ENCODE measurements at regions not wholly inside any gene's neighbourhood (a gene's known extent, or its start where the extent isn't known, plus 50 kb on each side); places are given as distances from the start of the nearest gene placed in this dataset.
A peak's percentile ranks its signal among the peaks of the same experiment; 100 is the strongest.
"Not testable (repeated sequence)": the region's sequence is repeated elsewhere in the genome, so short reads cannot be mapped to it uniquely, and the experiment has no call there.

- no peaks in the 10 kb centered on the region for H3K9me3 ChIP-seq (ENCODE audit: control insufficient read depth in 4 of 4, low read length in 3 of 4)
- no peak overlapping the region for H3K9ac ChIP-seq (ENCODE audit: low read depth in 1 of 2, low read length in 2 of 2)
- no peak overlapping the region for H3K4me3 ChIP-seq (ENCODE audit: low read depth in 1 of 3, low read length in 3 of 3)
- no peak overlapping the region for H3K27ac ChIP-seq (ENCODE audit: low read depth in 1 of 2, low read length in 2 of 2)
- WGBS: 8% methylated on average over 6 of the region's 6 CpGs
- TF ChIP-seq YY1 (IDR thresholded peaks at IDR 0.05) (no peak), RAD21 (IDR thresholded peaks at IDR 0.05) (peak; percentile 92), CTCF (IDR thresholded peaks at IDR 0.05; ENCODE audit: low read depth, low read length, missing input control) (peak; percentile 82)
- H3K27me3 ChIP-seq (ENCODE audit: control insufficient read depth in 4 of 4, insufficient read depth in 4 of 4, low read length in 3 of 4): no peaks in the 10 kb centered on the region
- no peaks in the 10 kb centered on the region for H3K4me1 ChIP-seq (ENCODE audit: control insufficient read depth in 4 of 4, insufficient read depth in 4 of 4, low read length in 3 of 4)
- H3K36me3 ChIP-seq (ENCODE audit: control insufficient read depth in 4 of 4, insufficient read depth in 3 of 4, low read depth in 1 of 4, low read length in 3 of 4): no peaks in the 10 kb centered on the region
- peak; percentile 47 for DNase-seq (ENCODE audit: low spot score)
These were observed 147.4 kb upstream of the OLIG3 start for GRCh38 chr6:137641474-137642077.

GRCh38 chr6:137643210-137643609 lies 149.0 kb upstream of the OLIG3 start:
- H3K9me3 ChIP-seq (ENCODE audit: control insufficient read depth in 4 of 4, low read length in 3 of 4); H3K4me1 ChIP-seq (ENCODE audit: control insufficient read depth in 4 of 4, insufficient read depth in 4 of 4, low read length in 3 of 4); H3K9ac ChIP-seq (ENCODE audit: low read depth in 1 of 2, low read length in 2 of 2); H3K27me3 ChIP-seq (ENCODE audit: control insufficient read depth in 4 of 4, insufficient read depth in 4 of 4, low read length in 3 of 4); H3K36me3 ChIP-seq (ENCODE audit: control insufficient read depth in 4 of 4, insufficient read depth in 3 of 4, low read depth in 1 of 4, low read length in 3 of 4); H3K27ac ChIP-seq (ENCODE audit: low read depth in 1 of 2, low read length in 2 of 2); DNase-seq (ENCODE audit: low spot score); H3K4me3 ChIP-seq (ENCODE audit: low read depth in 1 of 3, low read length in 3 of 3): not testable (repeated sequence)
- WGBS: 74% methylated on average over 4 of the region's 4 CpGs

GRCh38 chr6:137643644-137644043 lies 149.4 kb upstream of the OLIG3 start:
- 38% methylated on average over 2 of the region's 2 CpGs for WGBS
- H3K36me3 ChIP-seq (ENCODE audit: control insufficient read depth in 4 of 4, insufficient read depth in 3 of 4, low read depth in 1 of 4, low read length in 3 of 4); DNase-seq (ENCODE audit: low spot score); H3K9ac ChIP-seq (ENCODE audit: low read depth in 1 of 2, low read length in 2 of 2); H3K9me3 ChIP-seq (ENCODE audit: control insufficient read depth in 4 of 4, low read length in 3 of 4); H3K4me1 ChIP-seq (ENCODE audit: control insufficient read depth in 4 of 4, insufficient read depth in 4 of 4, low read length in 3 of 4); H3K27me3 ChIP-seq (ENCODE audit: control insufficient read depth in 4 of 4, insufficient read depth in 4 of 4, low read length in 3 of 4); H3K4me3 ChIP-seq (ENCODE audit: low read depth in 1 of 3, low read length in 3 of 3); H3K27ac ChIP-seq (ENCODE audit: low read depth in 1 of 2, low read length in 2 of 2): not testable (repeated sequence)

- TF ChIP-seq MAX (IDR thresholded peaks at IDR 0.05) (no peak), ZBTB33 (IDR thresholded peaks at IDR 0.05) (no peak), NR2F2 (IDR thresholded peaks at IDR 0.05) (no peak), REST (IDR thresholded peaks at IDR 0.05) (no peak)
- H3K4me1 ChIP-seq (ENCODE audit: control insufficient read depth in 4 of 4, insufficient read depth in 4 of 4, low read length in 3 of 4): no peaks in the 10 kb centered on the region
- 91% methylated on average over 13 of the region's 13 CpGs for WGBS
- no peak for DNase-seq (ENCODE audit: low spot score)
- no peak overlapping the region for H3K4me3 ChIP-seq (ENCODE audit: low read depth in 1 of 3, low read length in 3 of 3)
- H3K27ac ChIP-seq (ENCODE audit: low read depth in 1 of 2, low read length in 2 of 2): no peak overlapping the region
- H3K9me3 ChIP-seq (ENCODE audit: control insufficient read depth in 4 of 4, low read length in 3 of 4): no peaks in the 10 kb centered on the region
- no peaks in the 10 kb centered on the region for H3K27me3 ChIP-seq (ENCODE audit: control insufficient read depth in 4 of 4, insufficient read depth in 4 of 4, low read length in 3 of 4)
- H3K36me3 ChIP-seq (ENCODE audit: control insufficient read depth in 4 of 4, insufficient read depth in 3 of 4, low read depth in 1 of 4, low read length in 3 of 4): no peaks in the 10 kb centered on the region
- no peak overlapping the region for H3K9ac ChIP-seq (ENCODE audit: low read depth in 1 of 2, low read length in 2 of 2)
These were observed 151.7 kb upstream of the OLIG3 start for GRCh38 chr6:137645850-137646249.
